ENCODE measurements at regions not wholly inside any gene's neighbourhood (a gene's known extent, or its start where the extent isn't known, plus 50 kb on each side); places are given as distances from the start of the nearest gene placed in this dataset.

- H3K27ac Mint-ChIP-seq, result no peak overlapping the region
- H3K4me3 Mint-ChIP-seq, result no peak overlapping the region
- Histone ChIP-seq H3K36me3 (replicated peaks in 1 of 2; ENCODE audit: control extremely low read depth in 1 of 2, control insufficient read depth in 1 of 2, extremely low read depth in 1 of 2, insufficient read depth in 2 of 2, low read length in 1 of 2) (no peaks in the 10 kb centered on the region), H2AFZ (ENCODE audit: insufficient read depth, low read depth, low read length, poor library complexity, severe bottlenecking) (no peak overlapping the region), H3K27ac (ENCODE audit: low read length in 2 of 2) (no peak overlapping the region), H3K4me3 (ENCODE audit: control extremely low read depth in 1 of 5, extremely low read depth in 1 of 5, insufficient read depth in 1 of 5, low read depth in 2 of 5, low read length in 4 of 5) (no peak overlapping the region), H3K9me3 (ENCODE audit: control extremely low read depth in 1 of 3, control insufficient read depth in 2 of 3, insufficient read depth in 1 of 3, low read length in 2 of 3) (peaks cover 0 to 8% (median 0%) of the 10 kb centered on the region in 3 donors), H3K27me3 (replicated peaks in 1 of 4; ENCODE audit: control extremely low read depth in 1 of 4, control insufficient read depth in 3 of 4, insufficient read depth in 4 of 4, low read length in 3 of 4) (no peaks in the 10 kb centered on the region), H3K4me1 (ENCODE audit: control insufficient read depth in 2 of 2, insufficient read depth in 2 of 2, low read length in 2 of 2) (no peaks in the 10 kb centered on the region), H4K20me1 (ENCODE audit: control insufficient read depth, insufficient read depth, low read length, poor library complexity, severe bottlenecking) (no peaks in the 10 kb centered on the region), H3K9ac (ENCODE audit: low read length) (no peak overlapping the region), H3K79me2 (ENCODE audit: control insufficient read depth, insufficient read depth, low read length) (no peaks in the 10 kb centered on the region), H3K4me2 (replicated peaks; ENCODE audit: low read depth, low read length, poor library complexity, severe bottlenecking) (no peak overlapping the region)
- intact Hi-C loops (cut with micrococcal nuclease), result no loop called here
- H3K9me3 Mint-ChIP-seq (ENCODE audit: insufficient read depth), result peaks cover 3% of the 10 kb centered on the region
- ChIA-PET POLR2A (no interaction called here), CTCF (no interaction called here)
- no peaks in the 10 kb centered on the region for H3K27me3 Mint-ChIP-seq
- no peak for ATAC-seq (ENCODE audit: low read depth)
- H3K4me1 Mint-ChIP-seq, result no peaks in the 10 kb centered on the region
- no peak for TF ChIP-seq CTCF (IDR thresholded peaks at IDR 0.05)
- no peak for TF ChIP-seq EZH2 (IDR thresholded peaks at IDR 0.05; ENCODE audit: borderline replicate concordance, insufficient read depth, low read depth, low read length, poor library complexity, severe bottlenecking)
- no peak for DNase-seq
Measured at GRCh38 chr5:92945605-92946097, 635.4 kb downstream of the NR2F1-AS1 start.

DNA sequence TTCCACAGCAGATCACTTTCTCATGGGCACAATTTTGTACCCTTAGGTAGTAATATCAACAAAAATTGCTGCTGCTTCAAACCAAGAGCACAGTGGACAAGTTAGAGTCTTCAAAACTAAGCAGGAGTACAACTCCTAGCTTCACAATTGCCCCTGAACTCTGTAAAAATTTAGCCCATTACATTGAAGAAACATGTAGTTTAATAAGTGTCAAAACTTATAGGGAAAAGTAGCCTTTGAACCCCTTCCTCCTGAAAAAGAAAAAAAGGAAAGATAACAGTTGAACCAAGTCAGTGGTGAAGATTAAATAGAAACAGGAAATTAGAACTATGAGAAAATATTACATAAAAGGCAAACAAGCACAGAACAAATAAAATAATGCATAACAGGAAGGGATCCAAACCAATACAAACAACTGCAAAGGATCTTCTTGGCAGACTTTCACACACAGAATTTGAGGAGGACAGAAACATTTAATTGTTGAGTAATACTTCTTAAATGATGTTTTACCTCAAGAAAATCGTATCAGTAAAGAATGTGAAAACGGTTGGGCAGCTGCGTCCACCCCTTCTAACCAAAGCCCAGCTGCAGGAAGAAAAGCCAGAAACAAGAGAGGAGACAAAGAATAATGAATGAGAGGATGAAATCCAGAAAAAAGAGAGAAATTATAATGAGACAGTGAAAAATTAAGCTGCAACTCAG lies 636.0 kb downstream of the NR2F1-AS1 start:
- ATAC-seq (ENCODE audit: low read depth), result no peak
- CTCF ChIA-PET, result no interaction called here

More for the DNA sequence above, 636.0 kb downstream of the NR2F1-AS1 start:
- Histone ChIP-seq H3K4me1 (ENCODE audit: control insufficient read depth in 2 of 2, insufficient read depth in 2 of 2, low read length in 2 of 2) (no peaks in the 10 kb centered on the region), H4K20me1 (ENCODE audit: control insufficient read depth, insufficient read depth, low read length, poor library complexity, severe bottlenecking) (no peaks in the 10 kb centered on the region), H2AFZ (ENCODE audit: insufficient read depth, low read depth, low read length, poor library complexity, severe bottlenecking) (no peak overlapping the region), H3K36me3 (replicated peaks in 1 of 2; ENCODE audit: control extremely low read depth in 1 of 2, control insufficient read depth in 1 of 2, extremely low read depth in 1 of 2, insufficient read depth in 2 of 2, low read length in 1 of 2) (no peaks in the 10 kb centered on the region), H3K4me3 (ENCODE audit: control extremely low read depth in 1 of 5, extremely low read depth in 1 of 5, insufficient read depth in 1 of 5, low read depth in 2 of 5, low read length in 4 of 5) (no peak overlapping the region), H3K4me2 (replicated peaks; ENCODE audit: low read depth, low read length, poor library complexity, severe bottlenecking) (no peak overlapping the region), H3K9me3 (ENCODE audit: control extremely low read depth in 1 of 3, control insufficient read depth in 2 of 3, insufficient read depth in 1 of 3, low read length in 2 of 3) (peaks cover 0 to 8% (median 0%) of the 10 kb centered on the region in 3 donors), H3K27me3 (replicated peaks in 1 of 4; ENCODE audit: control extremely low read depth in 1 of 4, control insufficient read depth in 3 of 4, insufficient read depth in 4 of 4, low read length in 3 of 4) (no peaks in the 10 kb centered on the region), H3K79me2 (ENCODE audit: control insufficient read depth, insufficient read depth, low read length) (no peaks in the 10 kb centered on the region), H3K27ac (ENCODE audit: low read length in 2 of 2) (no peak overlapping the region), H3K9ac (ENCODE audit: low read length) (no peak overlapping the region)
- Mint-ChIP-seq H3K9me3 (ENCODE audit: insufficient read depth) (peaks cover 3% of the 10 kb centered on the region), H3K27me3 (no peaks in the 10 kb centered on the region), H3K4me3 (no peak overlapping the region), H3K27ac (no peak overlapping the region), H3K4me1 (no peaks in the 10 kb centered on the region)
- no CpG with 5 or more reads among the region's 3 CpGs for WGBS (ENCODE audit: insufficient coverage)
- TF ChIP-seq EZH2 (IDR thresholded peaks at IDR 0.05; ENCODE audit: borderline replicate concordance, insufficient read depth, low read depth, low read length, poor library complexity, severe bottlenecking) (no peak), CTCF (IDR thresholded peaks at IDR 0.05) (no peak)
- DNase-seq, result no peak
- POLR2A ChIA-PET, result no interaction called here
- intact Hi-C loops (cut with micrococcal nuclease), result no loop called here

All from B cell (primary cell).